ENCODE measurements at regions not wholly inside any gene's neighbourhood (a gene's known extent, or its start where the extent isn't known, plus 50 kb on each side); places are given as distances from the start of the nearest gene placed in this dataset.

DNA sequence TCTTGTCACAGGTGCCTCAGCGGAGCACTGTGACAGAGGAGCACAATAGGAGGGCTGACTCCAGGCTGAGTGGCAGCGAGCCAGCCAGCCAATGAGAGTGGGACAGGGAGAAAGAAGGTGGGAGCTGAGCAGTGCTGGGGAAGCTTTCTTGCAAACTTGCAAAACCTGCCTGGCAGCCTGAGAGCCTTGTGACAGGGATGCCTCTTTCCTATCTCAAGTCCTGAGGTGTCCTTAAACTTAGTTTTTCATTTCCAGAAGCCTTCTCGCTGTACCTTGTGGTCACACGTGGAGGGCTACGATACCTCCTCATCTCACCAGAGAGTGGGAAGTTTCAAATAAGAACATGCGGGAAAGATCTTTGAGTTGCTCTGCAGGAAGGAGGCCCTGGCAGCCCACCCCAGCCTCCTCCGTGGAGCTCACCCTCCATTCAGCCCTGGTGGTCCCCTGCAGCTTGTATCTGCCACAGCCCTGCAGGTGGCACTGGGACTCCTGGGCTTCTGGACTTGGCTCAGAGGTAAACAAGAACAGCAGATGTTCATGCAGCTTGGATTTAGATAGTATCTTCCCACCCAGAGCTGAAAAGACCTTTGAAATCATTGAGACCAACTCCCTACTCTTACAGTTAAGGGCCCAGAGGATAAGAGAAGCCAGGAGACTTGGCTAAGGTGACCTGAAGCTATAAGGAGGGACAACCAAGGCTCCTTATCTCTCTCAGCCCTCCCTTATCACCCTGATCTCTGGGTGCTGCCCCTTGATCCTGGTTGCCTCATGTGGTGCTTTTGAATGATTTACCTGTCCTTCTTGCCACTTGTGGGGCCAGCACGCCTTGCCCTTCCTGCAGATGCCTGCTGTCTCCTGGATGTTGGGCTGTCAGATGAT, 153.5 kb upstream of the MAX start:
- H3K4me3 ChIP-seq (ENCODE audit: low read length) = peak overlapping the region; percentile 33; the same call in 1 of the 2 replicates
- peaks cover 15% of the 10 kb centered on the region for H3K4me1 ChIP-seq (ENCODE audit: insufficient read depth, low read length)
- no peak overlapping the region for H3K27ac ChIP-seq (ENCODE audit: low read length)

DNA sequence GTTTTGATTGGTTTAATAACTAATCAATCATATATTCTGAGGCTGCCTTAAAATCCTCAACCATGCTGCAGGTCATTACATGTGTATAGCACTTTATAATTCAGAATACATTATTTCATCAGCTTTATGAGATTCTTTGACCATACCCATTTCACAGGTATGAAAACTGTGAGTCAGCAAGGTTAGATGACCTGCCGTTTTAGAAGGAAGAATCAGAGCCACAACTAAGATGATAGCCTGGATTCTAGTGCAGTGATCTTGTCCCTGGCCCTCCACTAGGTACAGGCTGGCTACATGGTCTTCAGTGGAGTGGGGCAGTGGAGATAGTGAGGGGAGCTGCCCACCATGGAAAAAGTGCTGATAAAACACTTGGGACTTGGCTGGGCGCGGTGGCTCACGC, 154.4 kb upstream of the MAX start:
- H3K36me3 ChIP-seq (ENCODE audit: insufficient read depth, low read depth, low read length) = no peaks in the 10 kb centered on the region
- H3K27ac ChIP-seq (ENCODE audit: low read length) = no peak overlapping the region
- H3K9ac ChIP-seq (ENCODE audit: low read depth, low read length) = no peak overlapping the region
- H3K9me3 ChIP-seq (ENCODE audit: insufficient read depth, low read depth, low read length) = no peaks in the 10 kb centered on the region
- no peak overlapping the region for H3K4me3 ChIP-seq (ENCODE audit: low read length)
- peaks cover 15% of the 10 kb centered on the region for H3K4me1 ChIP-seq (ENCODE audit: insufficient read depth, low read length)
- H3K27me3 ChIP-seq (ENCODE audit: insufficient read depth, low read length) = no peaks in the 10 kb centered on the region

More for the DNA sequence above, 153.5 kb upstream of the MAX start:
- Histone ChIP-seq H3K9ac (ENCODE audit: low read depth, low read length) (peak overlapping the region; percentile 23; the same call in 1 of the 2 replicates), H3K36me3 (ENCODE audit: insufficient read depth, low read depth, low read length) (no peaks in the 10 kb centered on the region), H3K27me3 (ENCODE audit: insufficient read depth, low read length) (no peaks in the 10 kb centered on the region), H3K9me3 (ENCODE audit: insufficient read depth, low read depth, low read length) (no peaks in the 10 kb centered on the region)

DNA sequence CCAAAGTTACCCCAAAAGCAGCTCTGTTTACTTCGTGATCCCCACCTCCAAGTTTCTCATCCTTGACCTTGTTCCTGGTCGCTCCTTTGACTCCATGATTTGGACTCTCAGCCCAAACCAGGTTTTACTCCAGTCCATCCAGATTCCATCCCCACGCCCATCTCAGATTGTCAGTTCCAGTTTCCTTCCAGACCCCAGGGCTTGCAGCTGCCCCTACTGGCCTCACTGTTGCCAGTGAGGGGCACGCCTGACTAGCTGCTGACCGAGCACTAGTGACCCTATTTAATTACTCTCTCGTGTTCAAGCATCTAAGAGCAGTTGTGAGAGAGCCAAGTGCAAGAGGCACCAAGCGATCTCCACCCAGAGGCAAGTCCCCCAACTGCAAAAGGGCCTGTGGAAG, 155.1 kb upstream of the FUT8 start:
- Histone ChIP-seq H3K36me3 (ENCODE audit: insufficient read depth, low read depth, low read length) (no peaks in the 10 kb centered on the region), H3K4me3 (ENCODE audit: low read length) (no peak overlapping the region), H3K9me3 (ENCODE audit: insufficient read depth, low read depth, low read length) (no peaks in the 10 kb centered on the region), H3K27me3 (ENCODE audit: insufficient read depth, low read length) (no peaks in the 10 kb centered on the region), H3K9ac (ENCODE audit: low read depth, low read length) (no peak overlapping the region), H3K27ac (ENCODE audit: low read length) (no peak overlapping the region), H3K4me1 (ENCODE audit: insufficient read depth, low read length) (peaks cover 15% of the 10 kb centered on the region)

- no peak overlapping the region for H3K27ac ChIP-seq (ENCODE audit: low read length)
- H3K27me3 ChIP-seq (ENCODE audit: insufficient read depth, low read length) = no peaks in the 10 kb centered on the region
These were observed 154.1 kb upstream of the FUT8 start for GRCh38 chr14:65258391-65258790.

DNA sequence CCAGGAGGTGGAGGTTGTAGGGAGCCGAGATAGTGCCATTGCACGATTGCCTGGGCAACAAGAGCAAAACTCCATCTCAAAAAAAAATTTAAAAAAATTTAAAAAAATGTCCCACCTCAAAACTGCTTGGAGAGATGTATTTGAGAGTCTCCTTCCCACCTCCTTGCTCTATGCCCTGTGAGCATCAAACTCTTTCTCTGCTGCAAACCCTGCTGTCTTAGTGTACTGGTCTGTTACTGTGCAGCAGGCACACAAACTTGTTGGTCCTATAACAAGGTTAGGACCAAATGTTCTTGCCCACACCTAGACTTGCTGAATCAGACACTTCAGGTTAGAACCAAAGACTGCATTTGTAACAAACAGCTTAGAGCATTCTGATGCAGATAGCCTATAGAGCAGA, 153.5 kb upstream of the FUT8 start:
- no peak overlapping the region for H3K9ac ChIP-seq (ENCODE audit: low read depth, low read length)
- peaks cover 15% of the 10 kb centered on the region for H3K4me1 ChIP-seq (ENCODE audit: insufficient read depth, low read length)
- H3K27me3 ChIP-seq (ENCODE audit: insufficient read depth, low read length) = no peaks in the 10 kb centered on the region
- no peak overlapping the region for H3K27ac ChIP-seq (ENCODE audit: low read length)
- H3K9me3 ChIP-seq (ENCODE audit: insufficient read depth, low read depth, low read length) = no peaks in the 10 kb centered on the region
- H3K36me3 ChIP-seq (ENCODE audit: insufficient read depth, low read depth, low read length) = no peaks in the 10 kb centered on the region
- H3K4me3 ChIP-seq (ENCODE audit: low read length) = no peak overlapping the region

More at GRCh38 chr14:65258391-65258790, 154.1 kb upstream of the FUT8 start:
- Histone ChIP-seq H3K9me3 (ENCODE audit: insufficient read depth, low read depth, low read length) (no peaks in the 10 kb centered on the region), H3K9ac (ENCODE audit: low read depth, low read length) (no peak overlapping the region), H3K36me3 (ENCODE audit: insufficient read depth, low read depth, low read length) (no peaks in the 10 kb centered on the region), H3K4me3 (ENCODE audit: low read length) (no peak overlapping the region), H3K4me1 (ENCODE audit: insufficient read depth, low read length) (peaks cover 15% of the 10 kb centered on the region)

GRCh38 chr14:65260786-65261185, 151.7 kb upstream of the FUT8 start:
- H3K27me3 ChIP-seq (ENCODE audit: insufficient read depth, low read length) = no peaks in the 10 kb centered on the region
- H3K4me3 ChIP-seq (ENCODE audit: low read length) = no peak overlapping the region
- H3K4me1 ChIP-seq (ENCODE audit: insufficient read depth, low read length) = peaks cover 7% of the 10 kb centered on the region
- H3K9ac ChIP-seq (ENCODE audit: low read depth, low read length) = no peak overlapping the region
- H3K27ac ChIP-seq (ENCODE audit: low read length) = no peak overlapping the region
- no peaks in the 10 kb centered on the region for H3K36me3 ChIP-seq (ENCODE audit: insufficient read depth, low read depth, low read length)
- H3K9me3 ChIP-seq (ENCODE audit: insufficient read depth, low read depth, low read length) = no peaks in the 10 kb centered on the region

- Histone ChIP-seq H3K4me1 (ENCODE audit: insufficient read depth, low read length) (no peaks in the 10 kb centered on the region), H3K4me3 (ENCODE audit: low read length) (no peak overlapping the region)
These were observed 151.1 kb upstream of the FUT8 start for GRCh38 chr14:65261425-65261920.

GRCh38 chr14:65261946-65262345, 150.6 kb upstream of the FUT8 start:
- Histone ChIP-seq H3K4me1 (ENCODE audit: insufficient read depth, low read length) (no peaks in the 10 kb centered on the region), H3K27me3 (ENCODE audit: insufficient read depth, low read length) (no peaks in the 10 kb centered on the region), H3K4me3 (ENCODE audit: low read length) (no peak overlapping the region), H3K36me3 (ENCODE audit: insufficient read depth, low read depth, low read length) (no peaks in the 10 kb centered on the region), H3K9ac (ENCODE audit: low read depth, low read length) (no peak overlapping the region), H3K27ac (ENCODE audit: low read length) (no peak overlapping the region), H3K9me3 (ENCODE audit: insufficient read depth, low read depth, low read length) (no peaks in the 10 kb centered on the region)

More at GRCh38 chr14:65261425-65261920, 151.1 kb upstream of the FUT8 start:
- no peak overlapping the region for H3K27ac ChIP-seq (ENCODE audit: low read length)
- no peaks in the 10 kb centered on the region for H3K9me3 ChIP-seq (ENCODE audit: insufficient read depth, low read depth, low read length)
- H3K36me3 ChIP-seq (ENCODE audit: insufficient read depth, low read depth, low read length) = no peaks in the 10 kb centered on the region
- H3K9ac ChIP-seq (ENCODE audit: low read depth, low read length) = no peak overlapping the region
- no peaks in the 10 kb centered on the region for H3K27me3 ChIP-seq (ENCODE audit: insufficient read depth, low read length)

- Histone ChIP-seq H3K9me3 (ENCODE audit: insufficient read depth, low read depth, low read length) (no peaks in the 10 kb centered on the region), H3K36me3 (ENCODE audit: insufficient read depth, low read depth, low read length) (no peaks in the 10 kb centered on the region), H3K27me3 (ENCODE audit: insufficient read depth, low read length) (no peaks in the 10 kb centered on the region), H3K4me3 (ENCODE audit: low read length) (no peak overlapping the region), H3K9ac (ENCODE audit: low read depth, low read length) (no peak overlapping the region), H3K4me1 (ENCODE audit: insufficient read depth, low read length) (no peaks in the 10 kb centered on the region), H3K27ac (ENCODE audit: low read length) (no peak overlapping the region)
These were observed 149.2 kb upstream of the FUT8 start for GRCh38 chr14:65263177-65263788.

DNA sequence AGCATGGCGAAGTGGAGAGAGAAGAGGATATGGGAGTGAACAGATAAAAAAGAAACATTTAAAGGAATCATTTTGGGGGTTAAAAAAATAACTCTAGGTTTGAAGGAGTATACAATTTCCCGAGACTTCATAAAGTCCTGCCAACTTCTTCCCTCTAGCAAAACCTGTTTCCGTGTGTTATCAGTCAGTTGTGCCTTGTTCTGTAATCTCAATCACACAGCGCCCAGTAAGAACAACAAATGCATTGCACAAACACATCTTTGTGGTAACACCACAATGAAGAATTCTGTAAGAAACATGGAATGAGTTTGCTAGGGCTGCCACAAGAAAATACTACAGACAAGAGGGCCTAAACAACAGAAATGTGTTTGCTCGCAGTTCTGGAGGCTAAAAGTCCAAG, 144.7 kb upstream of the FUT8 start:
- Histone ChIP-seq H3K4me3 (ENCODE audit: low read length) (no peak overlapping the region), H3K4me1 (ENCODE audit: insufficient read depth, low read length) (no peaks in the 10 kb centered on the region), H3K9ac (ENCODE audit: low read depth, low read length) (no peak overlapping the region), H3K36me3 (ENCODE audit: insufficient read depth, low read depth, low read length) (no peaks in the 10 kb centered on the region), H3K27ac (ENCODE audit: low read length) (no peak overlapping the region), H3K27me3 (ENCODE audit: insufficient read depth, low read length) (no peaks in the 10 kb centered on the region), H3K9me3 (ENCODE audit: insufficient read depth, low read depth, low read length) (no peaks in the 10 kb centered on the region)

DNA sequence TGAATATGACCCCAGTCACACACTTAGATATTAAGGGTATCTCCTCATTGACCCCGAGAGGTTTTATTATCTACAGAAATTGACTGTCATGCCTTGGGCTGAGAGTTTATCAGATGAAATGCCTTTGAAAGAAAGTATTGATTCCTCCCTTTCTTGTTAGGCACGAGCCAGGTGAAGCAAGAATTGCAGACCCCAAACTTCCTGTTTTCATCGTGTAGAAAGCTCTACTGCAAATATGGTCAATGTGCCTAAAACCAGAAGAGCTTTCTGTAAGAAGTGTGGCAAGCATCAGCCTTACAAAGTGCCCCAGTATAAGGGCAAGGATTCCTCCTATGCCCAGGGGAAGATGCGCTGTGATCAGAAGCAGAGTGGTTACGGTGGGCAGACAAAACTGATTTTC, 143.9 kb upstream of the FUT8 start:
- Histone ChIP-seq H3K27me3 (ENCODE audit: insufficient read depth, low read length) (no peaks in the 10 kb centered on the region), H3K27ac (ENCODE audit: low read length) (no peak overlapping the region), H3K4me1 (ENCODE audit: insufficient read depth, low read length) (no peaks in the 10 kb centered on the region), H3K4me3 (ENCODE audit: low read length) (no peak overlapping the region), H3K36me3 (ENCODE audit: insufficient read depth, low read depth, low read length) (no peaks in the 10 kb centered on the region), H3K9me3 (ENCODE audit: insufficient read depth, low read depth, low read length) (no peaks in the 10 kb centered on the region), H3K9ac (ENCODE audit: low read depth, low read length) (no peak overlapping the region)

GRCh38 chr14:65269732-65270131, 142.8 kb upstream of the FUT8 start:
- H3K27ac ChIP-seq (ENCODE audit: low read length) = no peak overlapping the region
- no peaks in the 10 kb centered on the region for H3K9me3 ChIP-seq (ENCODE audit: insufficient read depth, low read depth, low read length)
- no peak overlapping the region for H3K4me3 ChIP-seq (ENCODE audit: low read length)
- H3K9ac ChIP-seq (ENCODE audit: low read depth, low read length) = no peak overlapping the region
- H3K36me3 ChIP-seq (ENCODE audit: insufficient read depth, low read depth, low read length) = no peaks in the 10 kb centered on the region
- no peaks in the 10 kb centered on the region for H3K27me3 ChIP-seq (ENCODE audit: insufficient read depth, low read length)
- H3K4me1 ChIP-seq (ENCODE audit: insufficient read depth, low read length) = no peaks in the 10 kb centered on the region

Measured in iPS-20b (cell line).